ENCODE measurements at regions not wholly inside any gene's neighbourhood (a gene's known extent, or its start where the extent isn't known, plus 50 kb on each side); places are given as distances from the start of the nearest gene placed in this dataset.

DNA sequence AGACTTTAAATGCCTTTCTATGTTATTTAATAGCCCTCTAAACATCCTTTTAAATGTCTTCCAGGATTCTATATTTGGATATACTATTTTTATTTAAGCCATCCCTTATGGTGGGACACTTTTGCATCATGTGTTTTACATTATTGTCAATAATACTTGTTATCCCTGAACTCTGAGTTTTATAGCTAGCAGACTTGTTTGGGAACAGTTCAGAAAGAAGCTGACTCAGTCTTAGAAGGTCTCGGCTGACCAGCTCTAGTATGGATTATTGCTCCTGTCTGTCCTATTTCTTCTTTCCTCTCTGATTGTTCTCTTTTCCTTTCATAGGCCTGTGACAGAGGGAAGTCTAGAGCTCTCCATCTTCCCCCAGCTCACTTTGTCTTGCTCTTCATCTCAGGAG, 77.3 kb upstream of the CXCR4 start:
- no peak for TF ChIP-seq CTCF (IDR thresholded peaks at IDR 0.05)
- no peak for TF ChIP-seq POLR2A (IDR thresholded peaks at IDR 0.05)

Measured in thyroid gland (tissue), 4 donors.